Mesodermal cell (in vitro differentiated cells): ENCODE measurements at regions not wholly inside any gene's neighbourhood (a gene's known extent, or its start where the extent isn't known, plus 50 kb on each side); places are given as distances from the start of the nearest gene placed in this dataset.

ENCODE experiments used
- H3K27ac ChIP-seq: 2 replicates; pipeline ENCODE4 v1.7.0; 2013; ENCODE audit warnings: mild to moderate bottlenecking, low read depth, low read length, moderate library complexity; ENCODE audit not compliant: severe bottlenecking
- H3K36me3 ChIP-seq: 2 replicates; pipeline ENCODE4 v1.7.1; 2013; ENCODE audit warnings: mild to moderate bottlenecking, low read length, moderate library complexity; ENCODE audit not compliant: control insufficient read depth, insufficient read depth
- H3K4me1 ChIP-seq: one replicate; pipeline ENCODE4 v1.7.1; 2013; ENCODE audit warnings: mild to moderate bottlenecking, low read length; ENCODE audit not compliant: insufficient read depth, control insufficient read depth, poor library complexity, severe bottlenecking
- H3K4me3 ChIP-seq: 2 replicates; pipeline ENCODE4 v1.7.0; 2013; ENCODE audit warnings: low read length, control low read depth, mild to moderate bottlenecking; ENCODE audit not compliant: insufficient read depth, poor library complexity, severe bottlenecking; ENCODE audit errors: extremely low read depth
- H3K9me3 ChIP-seq: 2 replicates; pipeline ENCODE4 v1.7.1; 2013; ENCODE audit warnings: mild to moderate bottlenecking, low read length, moderate library complexity; ENCODE audit not compliant: control insufficient read depth
- WGBS, 2 experiments: methylation state at CpG; one replicate each; pipeline ENCODE4 v1.1.5; 2013; ENCODE audit warnings: missing lambda C conversion rate in 2 of 2; ENCODE audit not compliant: insufficient coverage in 2 of 2; 5-methylcytosine and 5-hydroxymethylcytosine counted together

GRCh38 chr20:62527781-62528180 is 52.0 kb upstream of the GATA5 start:
- 94% methylated on average over 19 to 20 of the region's 20 CpGs for WGBS, 2 experiments
- Histone ChIP-seq H3K4me1 (peaks cover 27% of the 10 kb centered on the region), H3K9me3 (no peaks in the 10 kb centered on the region), H3K27ac (no peak overlapping the region), H3K36me3 (no peaks in the 10 kb centered on the region), H3K4me3 (no peak overlapping the region)

GRCh38 chr20:62528983-62529891 is 53.4 kb upstream of the GATA5 start:
- WGBS, 2 experiments: 91 to 92% methylated on average over 21 to 24 of the region's 25 CpGs
- H3K36me3 ChIP-seq: no peaks in the 10 kb centered on the region
- H3K4me3 ChIP-seq: no peak overlapping the region
- no peak overlapping the region for H3K27ac ChIP-seq
- H3K9me3 ChIP-seq: no peaks in the 10 kb centered on the region
- H3K4me1 ChIP-seq: peaks cover 13% of the 10 kb centered on the region

DNA sequence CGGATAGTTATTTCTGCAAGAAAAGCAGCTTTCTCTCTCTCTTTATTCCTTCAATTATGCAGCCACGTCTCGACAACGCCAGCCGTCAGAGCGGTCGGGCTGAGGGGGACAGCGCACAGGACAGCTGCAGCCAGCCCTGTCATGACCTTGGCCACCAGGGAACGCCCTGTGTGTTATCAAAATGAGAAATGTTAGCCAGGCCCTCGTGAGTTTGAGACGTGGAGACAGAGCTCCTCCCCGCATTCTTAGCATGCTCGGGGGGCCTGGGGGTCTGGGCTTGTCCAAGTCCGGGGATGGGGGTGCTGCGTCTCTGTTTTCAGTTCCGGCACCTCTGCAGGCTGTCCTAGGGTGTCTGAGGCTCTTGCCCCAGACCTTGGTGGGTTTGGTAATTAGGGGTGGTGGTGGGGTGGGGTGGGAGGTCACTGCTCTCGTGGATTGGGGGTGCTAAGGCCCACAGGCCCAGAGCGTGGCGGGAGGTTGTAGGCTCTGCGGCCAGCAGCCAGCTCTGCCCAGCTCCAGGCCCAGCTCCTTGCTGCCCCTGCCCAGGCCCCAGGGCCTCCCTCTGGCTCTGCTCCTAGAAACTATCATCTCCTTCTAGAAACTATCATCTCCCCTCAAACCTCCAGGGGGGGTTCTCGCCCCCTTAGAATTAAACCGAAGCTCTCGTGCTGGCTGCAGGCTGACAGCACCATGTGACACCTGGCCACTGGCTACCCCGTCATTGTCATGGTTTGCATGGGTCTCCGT is 54.3 kb upstream of the GATA5 start:
- no peak overlapping the region for H3K4me3 ChIP-seq
- no peak overlapping the region for H3K27ac ChIP-seq
- H3K36me3 ChIP-seq: no peaks in the 10 kb centered on the region
- 82 to 87% methylated on average over 22 to 23 of the region's 25 CpGs for WGBS, 2 experiments
- no peaks in the 10 kb centered on the region for H3K9me3 ChIP-seq
- peaks cover 7% of the 10 kb centered on the region for H3K4me1 ChIP-seq

DNA sequence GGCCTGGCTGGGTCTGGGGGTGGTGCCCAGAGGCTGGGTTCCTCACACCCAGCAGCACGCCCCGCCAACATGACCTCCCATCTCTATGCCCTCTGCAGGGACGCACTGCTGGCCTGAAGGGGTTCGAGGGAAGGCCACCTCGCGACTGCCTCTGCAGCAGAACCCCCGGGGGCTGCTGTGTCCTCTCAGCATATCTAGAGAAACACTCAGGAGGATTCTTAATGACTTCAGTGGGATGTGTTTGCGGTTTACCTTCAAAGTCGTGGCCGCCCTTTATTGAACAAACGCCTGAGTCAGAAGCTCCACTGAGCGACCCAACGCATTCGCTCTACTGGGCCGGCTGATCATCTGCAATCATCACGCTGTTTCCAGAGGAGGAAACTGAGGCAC is 54.8 kb upstream of the GATA5 start:
- peaks cover 7% of the 10 kb centered on the region for H3K4me1 ChIP-seq
- H3K9me3 ChIP-seq: no peaks in the 10 kb centered on the region
- 95 to 98% methylated on average over 14 of the region's 16 CpGs for WGBS, 2 experiments
- H3K4me3 ChIP-seq: no peak overlapping the region
- H3K27ac ChIP-seq: no peak overlapping the region
- H3K36me3 ChIP-seq: no peaks in the 10 kb centered on the region

DNA sequence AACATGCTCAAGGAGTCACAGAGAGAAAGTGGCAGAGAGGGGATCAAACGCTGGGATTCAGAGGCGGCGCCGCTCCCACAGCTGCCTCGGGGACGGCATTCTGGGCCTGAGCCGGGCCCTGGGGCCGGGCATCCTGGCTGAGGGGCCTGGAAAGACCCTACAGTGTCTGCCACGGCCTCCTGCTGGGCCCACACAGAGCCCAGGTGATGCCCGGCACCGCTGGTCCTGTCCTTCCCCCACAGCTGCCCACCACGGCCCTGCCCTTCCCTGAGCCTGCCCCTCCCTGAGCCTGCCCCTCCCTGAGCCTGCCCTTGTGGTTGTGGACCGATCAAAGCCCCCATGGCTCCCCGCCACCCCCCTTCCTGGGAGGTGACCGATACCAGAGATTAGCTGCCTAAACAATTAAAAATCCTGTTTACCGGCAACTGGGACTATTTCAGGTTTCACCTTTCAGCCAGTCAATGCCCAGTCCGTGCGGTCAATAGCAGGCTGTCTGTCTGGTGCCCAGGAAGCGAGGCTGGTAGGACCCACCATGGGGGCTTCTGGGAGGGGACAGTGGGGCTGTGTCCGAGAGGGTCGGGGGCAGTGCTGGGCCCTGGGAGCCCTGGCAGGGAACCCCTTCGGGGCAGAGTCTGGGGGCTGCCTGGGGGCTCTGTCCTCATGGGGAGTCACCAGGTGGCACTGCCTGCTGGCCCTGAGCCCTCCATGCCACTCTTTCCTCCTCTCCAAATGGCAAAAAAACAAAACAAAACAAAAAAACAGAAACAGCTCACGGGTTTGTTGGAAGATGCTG is 55.4 kb upstream of the GATA5 start:
- H3K4me3 ChIP-seq: no peak overlapping the region
- H3K4me1 ChIP-seq: peaks cover 7% of the 10 kb centered on the region
- WGBS, 2 experiments: 92 to 93% methylated on average over 17 to 21 of the region's 23 CpGs
- H3K9me3 ChIP-seq: no peaks in the 10 kb centered on the region
- no peak overlapping the region for H3K27ac ChIP-seq
- no peaks in the 10 kb centered on the region for H3K36me3 ChIP-seq

GRCh38 chr20:62532921-62533320 is 57.1 kb upstream of the GATA5 start:
- no peaks in the 10 kb centered on the region for H3K9me3 ChIP-seq

GRCh38 chr20:62533591-62534495 is 58.0 kb upstream of the GATA5 start:
- Histone ChIP-seq H3K27ac (no peak overlapping the region), H3K4me1 (peaks cover 7% of the 10 kb centered on the region), H3K36me3 (no peaks in the 10 kb centered on the region), H3K4me3 (no peak overlapping the region), H3K9me3 (no peaks in the 10 kb centered on the region)
- 82 to 87% methylated on average over 12 to 17 of the region's 19 CpGs for WGBS, 2 experiments

More at GRCh38 chr20:62532921-62533320, 57.1 kb upstream of the GATA5 start:
- H3K36me3 ChIP-seq: no peaks in the 10 kb centered on the region
- H3K4me3 ChIP-seq: no peak overlapping the region
- H3K27ac ChIP-seq: no peak overlapping the region
- H3K4me1 ChIP-seq: peaks cover 7% of the 10 kb centered on the region
- WGBS, 2 experiments: 94 to 97% methylated on average over 12 of the region's 12 CpGs

DNA sequence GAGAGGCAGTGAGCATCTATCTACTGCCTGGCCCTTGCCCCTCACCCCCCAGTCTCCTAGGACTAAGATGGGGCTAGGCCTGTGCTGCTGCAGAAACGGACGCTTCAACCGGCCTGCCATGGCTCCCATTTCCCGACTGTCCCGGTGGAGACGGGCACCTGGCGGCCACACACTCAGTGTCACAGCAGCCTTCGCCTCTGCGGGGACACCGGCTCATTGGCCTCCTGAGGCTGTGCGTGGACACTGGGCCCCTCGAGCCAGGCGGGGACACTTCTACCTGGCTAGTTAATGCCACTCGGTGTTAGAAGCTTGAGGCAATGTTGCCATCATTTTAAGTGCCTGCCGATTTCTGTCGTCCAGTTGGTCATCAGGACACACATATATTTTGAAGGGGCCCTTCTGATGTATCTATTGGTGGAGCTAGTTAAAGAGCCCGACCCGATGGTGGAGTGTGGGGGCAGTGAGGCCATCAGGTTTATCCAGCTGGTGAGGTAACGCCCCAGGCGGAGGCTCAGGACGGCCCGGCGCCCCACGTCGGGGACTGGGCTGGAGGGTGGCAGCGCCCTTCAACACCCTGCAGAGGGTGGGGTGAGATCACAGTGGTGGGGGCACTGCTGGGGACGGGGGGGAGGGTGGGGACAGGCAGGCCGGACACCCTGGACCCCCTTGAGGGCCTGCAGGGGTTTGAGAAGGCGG is 58.9 kb upstream of the GATA5 start:
- H3K36me3 ChIP-seq: no peaks in the 10 kb centered on the region
- no peak overlapping the region for H3K27ac ChIP-seq
- 92 to 95% methylated on average over 18 to 29 of the region's 29 CpGs for WGBS, 2 experiments
- no peaks in the 10 kb centered on the region for H3K9me3 ChIP-seq
- peaks cover 4% of the 10 kb centered on the region for H3K4me1 ChIP-seq
- no peak overlapping the region for H3K4me3 ChIP-seq

GRCh38 chr20:62535282-62535811 is 59.6 kb upstream of the GATA5 start:
- Histone ChIP-seq H3K27ac (no peak overlapping the region), H3K36me3 (no peaks in the 10 kb centered on the region)
- 90 to 94% methylated on average over 9 to 10 of the region's 11 CpGs for WGBS, 2 experiments

More at GRCh38 chr20:62535282-62535811, 59.6 kb upstream of the GATA5 start:
- Histone ChIP-seq H3K9me3 (no peaks in the 10 kb centered on the region), H3K4me1 (no peaks in the 10 kb centered on the region), H3K4me3 (no peak overlapping the region)
